GM12873 (cell line): ENCODE measurements at regions not wholly inside any gene's neighbourhood (a gene's known extent, or its start where the extent isn't known, plus 50 kb on each side); places are given as distances from the start of the nearest gene placed in this dataset.

ENCODE experiments used
- TF ChIP-seq, protein P1 (sequence below): IDR thresholded peaks from 2 replicates; pipeline ENCODE4 v1.5.1; 2012; ENCODE audit warnings: low read depth, mild to moderate bottlenecking, moderate library complexity, low read length, control low read depth; ENCODE audit not compliant: insufficient read depth; ENCODE audit errors: missing control alignments

DNA sequence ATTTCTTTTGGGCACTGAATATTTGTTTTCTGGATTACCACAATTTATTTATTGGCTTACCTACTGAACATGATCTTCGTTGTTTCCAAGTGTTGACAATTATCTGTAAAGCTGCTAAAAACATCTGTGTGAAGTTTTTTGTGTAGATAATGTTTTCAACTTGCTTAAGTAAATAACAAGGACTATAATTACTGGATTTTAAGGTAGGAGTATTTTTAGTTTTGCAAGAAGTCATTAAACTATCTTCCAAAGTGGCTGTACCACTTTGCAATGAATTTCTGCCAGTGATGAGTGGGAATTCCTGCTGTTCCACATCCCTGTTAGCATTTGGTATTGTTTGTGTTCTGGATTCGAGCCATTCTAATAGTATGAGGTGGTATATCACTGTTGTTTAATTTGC lies 702.2 kb downstream of the MECOM start:
- TF ChIP-seq, protein P1, sequence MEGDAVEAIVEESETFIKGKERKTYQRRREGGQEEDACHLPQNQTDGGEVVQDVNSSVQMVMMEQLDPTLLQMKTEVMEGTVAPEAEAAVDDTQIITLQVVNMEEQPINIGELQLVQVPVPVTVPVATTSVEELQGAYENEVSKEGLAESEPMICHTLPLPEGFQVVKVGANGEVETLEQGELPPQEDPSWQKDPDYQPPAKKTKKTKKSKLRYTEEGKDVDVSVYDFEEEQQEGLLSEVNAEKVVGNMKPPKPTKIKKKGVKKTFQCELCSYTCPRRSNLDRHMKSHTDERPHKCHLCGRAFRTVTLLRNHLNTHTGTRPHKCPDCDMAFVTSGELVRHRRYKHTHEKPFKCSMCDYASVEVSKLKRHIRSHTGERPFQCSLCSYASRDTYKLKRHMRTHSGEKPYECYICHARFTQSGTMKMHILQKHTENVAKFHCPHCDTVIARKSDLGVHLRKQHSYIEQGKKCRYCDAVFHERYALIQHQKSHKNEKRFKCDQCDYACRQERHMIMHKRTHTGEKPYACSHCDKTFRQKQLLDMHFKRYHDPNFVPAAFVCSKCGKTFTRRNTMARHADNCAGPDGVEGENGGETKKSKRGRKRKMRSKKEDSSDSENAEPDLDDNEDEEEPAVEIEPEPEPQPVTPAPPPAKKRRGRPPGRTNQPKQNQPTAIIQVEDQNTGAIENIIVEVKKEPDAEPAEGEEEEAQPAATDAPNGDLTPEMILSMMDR = no peak

DNA sequence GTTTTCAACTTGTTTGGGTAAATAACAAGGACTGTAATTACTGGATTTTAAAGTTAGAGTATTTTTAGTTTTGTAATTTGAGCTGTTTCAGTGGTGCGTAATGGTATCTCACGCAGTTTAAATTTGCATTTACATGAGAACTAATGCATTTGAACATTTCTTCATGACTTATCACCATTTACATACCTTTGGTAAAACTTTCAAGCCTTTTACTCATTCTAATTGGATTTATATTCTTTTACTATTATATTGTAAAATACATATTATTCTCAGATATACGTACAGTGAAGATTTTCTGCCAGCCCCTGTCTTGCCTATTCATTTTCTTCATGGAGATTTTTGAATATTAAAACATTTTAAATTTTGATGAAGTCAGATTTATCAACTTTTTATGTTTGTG lies 703.8 kb downstream of the MECOM start:
- TF ChIP-seq, protein P1 = no peak

DNA sequence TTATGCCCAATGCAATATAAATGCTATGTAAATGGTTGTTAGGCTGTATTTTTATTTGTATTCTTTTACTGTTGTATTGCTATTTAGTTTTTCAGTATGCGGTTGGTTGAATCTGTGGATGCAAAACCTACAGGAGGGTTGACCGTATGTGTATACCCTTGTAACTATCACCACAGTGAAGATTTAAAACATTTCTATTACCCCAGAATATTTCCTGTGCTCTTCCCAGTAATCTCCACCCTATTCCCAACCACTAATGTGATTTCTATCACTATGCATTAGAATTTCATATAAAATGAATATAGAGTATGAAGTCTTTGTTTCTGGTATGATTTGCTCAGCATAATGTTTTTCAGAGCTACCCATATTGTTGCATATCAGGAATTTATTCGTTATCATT lies 705.0 kb downstream of the MECOM start:
- TF ChIP-seq, protein P1 = no peak

DNA sequence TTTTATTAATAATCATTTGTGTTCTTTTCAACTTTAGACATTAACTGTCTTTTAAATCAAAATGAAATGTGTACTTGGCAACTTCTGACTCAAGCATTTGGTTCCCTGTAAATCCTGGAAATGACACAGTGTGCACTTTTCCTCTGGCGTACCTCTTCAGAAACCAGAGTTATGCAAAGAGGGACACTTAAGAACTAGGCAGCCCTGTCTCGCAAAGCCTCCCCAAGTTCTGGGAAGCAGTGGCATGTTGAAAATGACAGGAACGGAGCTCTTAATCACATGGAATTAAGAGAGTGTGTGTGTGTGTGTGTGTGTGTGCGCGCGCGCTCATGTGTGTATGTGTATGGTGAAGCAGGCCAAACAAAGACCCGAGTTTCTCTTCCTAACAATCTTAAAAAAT lies 707.4 kb downstream of the MECOM start:
- TF ChIP-seq, protein P1 = no peak

DNA sequence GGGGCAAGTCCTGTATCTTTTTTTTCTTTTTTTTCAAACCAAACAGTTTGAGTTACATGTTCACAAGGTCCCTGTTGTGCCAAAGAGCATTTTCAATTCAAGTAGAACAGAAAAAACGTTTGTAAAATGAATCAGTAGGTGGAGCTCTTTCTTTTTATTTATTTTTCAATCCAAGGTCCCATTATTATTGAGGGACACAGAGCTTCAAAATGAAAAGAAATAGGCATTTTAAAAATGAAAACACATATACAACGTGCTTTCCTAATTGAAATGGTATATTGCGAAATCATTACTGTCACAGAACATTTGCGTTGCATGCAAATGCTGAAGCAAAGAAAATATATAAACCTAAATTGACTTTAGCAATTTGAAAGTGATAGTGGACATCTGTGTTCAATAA lies 711.0 kb downstream of the MECOM start:
- TF ChIP-seq, protein P1 = no peak

DNA sequence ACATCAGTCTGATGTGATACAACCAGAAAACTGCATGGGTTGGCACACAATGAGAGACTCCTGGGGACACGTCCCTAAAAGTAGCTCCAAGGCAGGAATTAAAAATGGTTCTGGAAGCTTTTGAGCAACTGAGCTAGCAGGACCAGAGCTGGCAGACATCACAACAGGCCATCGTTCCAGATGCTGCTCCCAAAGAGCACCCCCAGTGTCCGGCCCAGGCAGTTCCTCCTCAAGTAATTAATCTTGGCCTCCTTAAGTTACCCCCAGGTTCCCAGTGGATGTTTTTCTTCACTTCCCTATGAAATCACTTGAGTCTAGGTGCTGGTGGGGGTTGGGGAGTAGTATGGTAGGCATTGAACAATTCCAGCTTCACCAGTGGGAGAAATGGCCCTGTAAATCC lies 711.6 kb downstream of the MECOM start:
- TF ChIP-seq, protein P1 = no peak

DNA sequence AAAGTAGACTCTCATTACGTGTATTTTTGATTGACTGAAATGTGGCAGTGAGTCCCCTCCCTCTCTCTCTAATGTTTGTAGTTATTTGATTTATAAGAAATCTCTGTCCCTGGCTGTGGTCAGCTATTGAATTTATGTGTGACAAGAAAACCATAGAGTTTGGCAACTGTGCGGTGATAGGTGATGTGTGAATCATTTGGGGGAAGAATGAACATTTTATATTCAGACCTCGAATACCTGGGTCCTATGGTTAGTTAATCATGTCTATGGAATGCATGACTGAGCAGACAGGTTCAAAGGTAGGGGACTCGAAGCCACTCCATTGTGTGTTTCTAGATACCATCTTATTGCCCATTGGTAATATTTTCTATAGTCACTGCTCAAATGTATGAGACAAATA lies 712.1 kb downstream of the MECOM start:
- TF ChIP-seq, protein P1 = no peak
